ENCODE measurements at regions not wholly inside any gene's neighbourhood (a gene's known extent, or its start where the extent isn't known, plus 50 kb on each side); places are given as distances from the start of the nearest gene placed in this dataset.
"Not testable (repeated sequence)": the region's sequence is repeated elsewhere in the genome, so short reads cannot be mapped to it uniquely, and the experiment has no call there.

DNA sequence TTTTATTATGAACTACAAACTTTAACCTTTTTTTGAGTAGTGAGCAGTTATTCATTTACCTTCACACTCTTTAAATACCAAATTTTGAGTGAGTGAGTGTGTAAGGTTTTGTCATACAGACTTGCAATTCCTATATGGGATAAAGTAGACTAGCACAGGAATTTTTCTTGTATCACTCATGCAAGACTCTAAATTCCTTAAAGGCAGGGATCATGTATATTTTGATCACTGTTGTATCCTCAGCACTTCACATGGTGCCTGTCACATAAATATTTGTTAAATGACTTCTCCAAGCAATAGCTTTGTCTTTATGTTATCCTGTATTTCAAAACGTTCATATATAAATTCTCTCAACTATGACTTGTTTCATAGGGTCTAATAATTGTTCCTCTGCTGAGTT lies 119.1 kb upstream of the NBPF19 start:
- not testable (repeated sequence) for DNase-seq (ENCODE audit: low read depth in 2 of 2)

DNA sequence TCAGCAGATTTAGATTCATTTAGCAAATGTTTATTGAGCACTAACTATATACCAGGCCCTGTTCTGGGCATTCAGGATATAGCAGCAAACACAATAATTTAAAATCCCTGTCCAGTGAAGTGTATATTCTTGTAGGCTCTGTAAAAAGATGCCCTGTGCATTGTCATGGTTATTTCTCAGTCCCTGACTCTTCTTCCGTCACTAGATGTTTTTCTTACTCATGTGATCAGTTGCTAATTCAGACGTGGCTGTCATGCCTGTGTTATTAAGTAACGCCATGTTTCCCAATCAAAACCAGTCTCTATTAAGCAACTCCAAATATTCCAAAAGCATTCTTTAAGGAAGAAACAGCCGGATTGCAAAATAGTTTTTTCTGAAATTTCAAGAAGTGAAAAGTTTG lies 118.7 kb upstream of the NBPF19 start:
- DNase-seq (ENCODE audit: low read depth in 2 of 2) = not testable (repeated sequence)

DNA sequence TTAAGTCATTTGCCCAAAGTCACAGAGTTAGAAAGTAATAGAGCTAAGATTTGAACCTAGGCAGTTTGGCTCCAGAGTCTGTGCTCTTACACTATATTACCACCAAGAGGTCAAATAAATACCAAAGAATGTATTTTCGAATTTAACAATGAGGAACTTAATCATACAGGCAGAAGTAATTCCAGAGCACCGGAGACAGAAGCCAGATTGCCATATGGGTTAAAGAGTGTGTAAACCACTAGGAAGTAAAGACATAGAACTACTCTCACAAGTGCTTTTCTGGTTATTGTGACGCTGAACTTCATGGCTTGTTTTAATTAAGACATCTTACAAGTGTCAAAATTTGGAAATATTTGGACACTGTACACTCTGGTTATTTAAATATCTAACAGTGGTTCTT lies 114.5 kb upstream of the NBPF19 start:
- DNase-seq (ENCODE audit: low read depth in 2 of 2) = not testable (repeated sequence)

DNA sequence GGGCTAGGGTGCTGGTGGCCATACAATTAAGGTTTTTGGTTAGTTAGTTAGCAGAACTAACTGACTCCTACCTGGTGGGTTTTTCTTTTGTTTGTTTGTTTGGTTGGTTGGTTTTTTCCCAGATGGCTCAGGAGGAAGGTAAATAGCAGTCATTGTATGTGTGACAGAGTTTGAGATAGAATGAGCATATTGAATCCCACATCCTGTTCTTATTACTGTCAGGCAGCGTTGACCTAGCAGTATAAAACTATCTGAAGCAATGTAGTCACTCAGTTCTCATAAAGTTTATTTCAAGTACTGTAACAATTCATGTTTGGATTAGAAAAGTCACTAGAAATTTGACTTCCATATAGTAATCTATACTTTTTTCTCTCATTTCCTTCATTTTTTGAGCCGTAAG lies 113.5 kb upstream of the NBPF19 start:
- DNase-seq (ENCODE audit: low read depth in 2 of 2) = not testable (repeated sequence)

DNA sequence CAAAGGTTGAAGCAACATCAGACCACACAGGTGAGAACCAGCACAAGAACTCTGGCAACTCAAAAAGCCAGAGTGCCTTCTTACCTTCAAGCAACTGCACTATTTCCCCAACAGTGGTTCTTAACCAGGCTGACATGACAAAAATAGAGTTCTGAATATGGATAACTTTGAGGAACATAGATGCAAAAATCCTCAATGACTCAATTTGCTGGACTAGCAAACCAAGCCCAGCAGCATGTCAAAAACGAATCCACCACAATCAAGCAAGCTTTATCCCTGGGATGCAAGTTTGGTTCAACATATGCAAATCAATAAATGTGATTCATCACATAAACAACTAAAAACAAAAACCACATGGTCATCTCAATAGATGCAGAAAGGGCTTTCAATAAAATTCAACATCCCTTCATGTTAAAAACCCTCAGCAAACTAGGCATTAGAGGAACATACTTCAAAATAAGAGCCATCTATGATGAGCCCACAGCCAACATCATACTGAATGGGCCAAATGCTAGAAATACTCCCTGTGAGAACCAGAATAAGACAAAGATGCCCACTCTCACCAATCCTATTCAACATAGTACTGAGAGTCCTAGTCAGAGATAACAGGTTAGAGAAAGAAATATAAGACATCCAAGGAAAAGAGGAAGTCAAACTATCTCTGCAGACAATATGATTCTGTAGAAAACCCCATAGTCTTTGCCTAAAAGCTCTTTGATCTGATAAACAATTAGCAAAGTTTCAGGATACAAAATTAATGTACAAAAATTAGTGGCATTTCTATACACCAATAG lies 110.5 kb upstream of the NBPF19 start:
- DNase-seq (ENCODE audit: low read depth in 2 of 2) = not testable (repeated sequence)

DNA sequence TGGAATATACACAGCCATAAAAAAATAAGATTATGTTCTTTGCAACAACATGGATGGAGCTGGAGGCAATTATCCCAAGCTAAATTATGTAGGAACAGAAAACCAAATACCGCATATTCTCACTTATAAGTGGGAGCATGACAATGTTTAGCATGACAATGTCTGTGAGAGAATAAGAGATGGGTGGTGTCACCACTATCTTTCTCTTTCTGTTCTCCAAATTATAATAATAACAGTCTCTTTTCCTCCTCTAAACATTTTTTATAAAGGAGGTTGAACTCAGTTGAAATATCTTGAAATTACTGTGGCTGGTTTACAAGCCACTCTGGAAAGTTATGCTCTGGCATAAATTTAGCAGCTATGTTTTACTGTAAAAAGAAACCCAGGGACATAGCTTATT lies 108.4 kb upstream of the NBPF19 start:
- DNase-seq (ENCODE audit: low read depth in 2 of 2) = not testable (repeated sequence)

DNA sequence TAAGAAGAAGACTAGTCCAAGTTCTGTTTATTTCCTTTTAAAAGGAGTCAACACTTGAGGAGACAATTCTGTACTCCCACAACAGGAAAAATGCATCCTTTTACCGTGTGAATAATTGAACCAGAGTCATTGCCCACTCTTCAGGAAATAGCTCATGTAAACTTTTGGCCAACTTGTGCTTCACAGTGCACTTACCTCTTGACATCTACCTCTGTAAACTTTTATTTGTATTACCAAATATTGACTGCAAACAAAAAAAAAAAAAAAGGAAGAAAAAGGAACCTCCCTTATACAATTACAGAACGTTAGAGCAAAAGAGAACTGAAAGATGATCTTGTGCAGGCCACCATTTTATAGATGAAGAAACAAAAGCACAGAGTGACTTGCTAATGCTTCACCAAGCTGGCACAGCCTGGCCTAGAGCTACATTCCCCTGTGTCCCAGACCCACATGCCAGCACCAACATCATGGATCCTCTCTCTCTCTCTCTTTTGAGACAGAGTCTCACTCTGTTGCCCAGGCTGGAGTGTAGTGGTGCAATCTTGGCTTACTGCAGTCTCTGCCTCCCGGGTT lies 107.3 kb upstream of the NBPF19 start:
- DNase-seq (ENCODE audit: low read depth in 2 of 2) = not testable (repeated sequence)

DNA sequence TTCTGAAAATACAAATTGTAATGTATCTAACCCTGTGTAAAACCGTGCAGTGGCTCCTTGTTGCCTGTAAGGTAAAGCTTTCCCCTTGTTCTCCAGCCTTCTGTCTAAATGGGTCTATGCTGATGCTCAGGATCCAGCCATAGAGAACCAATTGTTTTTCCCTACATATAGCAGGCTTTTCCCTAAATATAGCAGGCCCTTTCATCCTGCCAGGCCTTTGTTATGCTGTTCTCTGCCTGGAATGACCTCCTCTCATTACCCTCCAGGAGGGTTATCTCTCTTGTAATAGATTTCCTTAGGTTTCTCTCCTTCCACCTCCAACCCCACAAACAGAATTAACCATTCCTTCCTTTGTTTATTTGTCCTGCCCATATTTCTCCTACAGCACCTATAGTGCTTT lies 106.5 kb upstream of the NBPF19 start:
- not testable (repeated sequence) for DNase-seq (ENCODE audit: low read depth in 2 of 2)

DNA sequence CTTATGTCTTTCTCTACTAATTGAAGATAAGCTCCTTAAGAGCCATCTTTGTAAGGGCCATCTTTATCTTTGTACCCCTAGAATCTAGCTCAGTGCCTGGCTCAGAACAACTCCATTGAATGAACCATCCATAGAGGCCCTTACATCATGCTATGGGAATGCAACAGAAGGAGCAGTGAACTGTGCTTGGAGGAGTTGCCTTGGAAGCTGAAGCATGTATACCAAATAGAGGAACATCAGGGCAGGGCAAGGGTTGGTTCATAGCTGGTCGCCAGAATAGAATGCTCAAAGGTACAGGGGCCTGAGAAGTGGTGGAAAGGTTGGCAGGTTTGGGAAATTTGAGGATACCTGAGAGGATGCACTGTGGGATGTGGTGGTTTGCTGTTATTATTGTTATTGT lies 105.8 kb upstream of the NBPF19 start:
- DNase-seq (ENCODE audit: low read depth in 2 of 2) = not testable (repeated sequence)

DNA sequence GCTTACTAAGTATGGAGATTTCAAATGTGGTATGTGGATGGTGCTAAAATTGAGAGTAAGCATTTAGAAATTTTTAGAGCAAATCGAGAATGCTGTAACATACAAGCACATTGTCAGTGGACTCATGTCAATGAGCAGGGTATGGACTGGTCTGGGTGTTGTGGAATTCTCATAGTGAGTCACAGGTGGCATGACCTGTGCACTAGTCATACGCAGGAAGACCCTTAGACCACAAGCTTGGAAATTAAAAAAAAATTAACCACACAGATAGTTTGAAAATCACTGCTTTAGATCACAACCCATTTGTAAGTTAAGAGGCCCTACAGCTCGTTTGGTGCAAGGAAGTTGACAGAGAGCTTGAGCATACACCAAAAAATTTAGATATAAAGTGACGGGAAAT lies 102.9 kb upstream of the NBPF19 start:
- DNase-seq (ENCODE audit: low read depth in 2 of 2) = not testable (repeated sequence)

DNA sequence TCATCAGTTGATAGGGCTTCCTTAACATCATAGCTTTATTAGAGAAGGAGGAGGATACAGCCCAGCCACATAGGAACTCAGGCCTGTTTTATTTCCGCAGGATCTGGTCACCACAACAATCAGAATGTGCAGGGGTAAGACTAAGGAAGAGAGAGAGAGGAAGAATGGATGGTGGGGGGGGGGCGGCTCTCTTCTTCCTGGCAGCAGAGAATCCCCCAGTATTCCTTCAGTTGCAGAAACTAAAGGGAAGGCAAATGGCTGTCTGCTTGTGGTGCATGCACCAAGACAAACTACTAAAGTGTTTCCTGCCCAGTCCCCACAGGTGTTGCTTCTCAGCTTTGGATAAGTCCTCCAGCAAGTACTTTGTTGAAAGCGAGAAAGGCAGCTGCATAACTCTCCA lies 96.4 kb upstream of the NBPF19 start:
- DNase-seq (ENCODE audit: low read depth in 2 of 2) = not testable (repeated sequence)

DNA sequence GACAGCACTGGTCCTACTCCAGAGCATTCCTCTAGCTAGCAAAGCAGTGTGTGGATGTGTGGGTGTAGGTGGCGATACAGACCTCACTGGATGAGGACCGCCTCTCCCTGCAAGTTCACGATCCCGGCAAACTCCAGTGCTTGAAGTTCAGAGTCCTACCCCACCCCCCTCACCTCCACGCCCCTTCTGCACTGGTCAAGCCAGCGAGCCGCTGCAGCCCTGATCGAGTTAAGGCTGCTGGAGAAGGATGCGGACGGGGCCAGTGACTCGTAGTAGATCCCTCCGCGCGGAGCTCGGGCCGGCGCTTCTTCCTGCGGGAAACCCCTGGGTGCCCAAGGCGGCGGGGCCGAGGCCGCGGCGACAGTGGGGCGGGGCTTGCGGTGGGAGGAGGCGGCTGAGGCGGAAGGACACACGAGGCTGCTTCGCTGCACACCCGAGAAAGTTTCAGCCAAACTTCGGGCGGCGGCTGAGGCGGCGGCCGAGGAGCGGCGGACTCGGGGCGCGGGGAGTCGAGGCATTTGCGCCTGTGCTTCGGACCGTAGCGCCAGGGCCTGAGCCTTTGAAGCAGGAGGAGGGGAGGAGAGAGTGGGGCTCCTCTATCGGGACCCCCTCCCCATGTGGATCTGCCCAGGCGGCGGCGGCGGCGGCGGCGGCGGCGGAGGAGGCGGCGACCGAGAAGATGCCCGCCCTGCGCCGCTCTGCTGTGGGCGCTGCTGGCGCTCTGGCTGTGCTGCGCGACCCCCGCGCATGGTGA lies 84.5 kb upstream of the NBPF19 start:
- DNase-seq (ENCODE audit: low read depth in 2 of 2) = peak; percentile 30 to 32

DNA sequence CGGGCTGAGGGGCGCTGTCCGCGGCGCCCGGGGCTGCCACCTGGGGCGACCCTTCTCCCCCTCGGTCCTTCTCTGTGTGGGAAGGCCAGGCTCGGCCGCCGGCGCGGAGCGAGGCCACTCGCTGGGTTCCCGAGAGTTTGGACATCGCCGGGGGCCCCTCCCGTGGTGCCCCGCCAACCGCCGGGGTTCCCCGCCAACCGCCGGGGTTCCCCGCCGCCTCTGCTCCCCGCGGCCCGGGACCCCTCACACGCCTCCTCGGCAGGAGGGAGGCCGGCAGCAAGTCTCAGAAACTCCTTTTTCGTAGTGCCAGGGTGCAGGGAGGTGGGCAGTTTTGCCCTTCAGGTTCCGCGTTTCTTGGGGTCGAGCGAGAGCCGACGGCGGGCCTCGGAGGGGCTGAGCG lies 83.9 kb upstream of the NBPF19 start:
- not testable (repeated sequence) for DNase-seq (ENCODE audit: low read depth in 2 of 2)

DNA sequence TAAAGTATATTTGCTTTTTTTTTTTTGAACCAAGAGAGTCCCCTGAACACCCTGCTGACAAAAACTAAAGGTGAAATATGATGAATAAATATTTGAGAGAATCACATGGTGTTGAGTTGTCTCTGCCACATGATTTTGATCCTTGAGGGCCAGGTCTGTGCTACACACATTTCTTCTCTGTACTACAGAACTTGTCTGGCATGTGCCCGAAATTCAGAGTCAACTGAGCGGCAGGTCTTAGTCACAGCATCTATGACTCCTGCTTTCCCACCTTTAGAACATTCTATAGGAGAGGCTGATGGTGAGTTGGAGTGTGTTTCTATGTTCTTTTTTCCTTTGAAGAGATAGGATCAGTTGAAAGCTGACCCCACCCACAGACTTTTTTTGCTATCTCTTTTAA lies 79.0 kb upstream of the NBPF19 start:
- DNase-seq (ENCODE audit: low read depth in 2 of 2) = not testable (repeated sequence)

DNA sequence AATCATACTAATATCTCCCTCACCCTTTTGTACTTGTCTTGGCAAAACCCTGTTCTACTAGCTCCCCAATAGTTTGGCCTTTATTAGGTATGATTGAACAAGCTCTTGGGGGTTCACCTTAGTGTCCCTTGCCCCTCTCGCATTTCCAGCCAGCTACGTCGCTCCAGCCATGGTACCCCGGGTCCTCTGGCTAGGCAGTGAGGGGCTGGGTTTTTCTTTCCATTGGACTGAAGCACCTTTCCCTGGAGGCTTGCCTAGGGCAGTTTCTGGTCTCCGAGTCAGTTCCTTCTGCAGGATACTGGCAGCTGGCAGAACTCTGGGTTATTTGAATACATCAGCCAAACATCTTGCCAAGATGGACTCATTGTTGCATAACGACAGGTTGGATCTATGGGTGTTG lies 76.3 kb upstream of the NBPF19 start:
- not testable (repeated sequence) for DNase-seq (ENCODE audit: low read depth in 2 of 2)

DNA sequence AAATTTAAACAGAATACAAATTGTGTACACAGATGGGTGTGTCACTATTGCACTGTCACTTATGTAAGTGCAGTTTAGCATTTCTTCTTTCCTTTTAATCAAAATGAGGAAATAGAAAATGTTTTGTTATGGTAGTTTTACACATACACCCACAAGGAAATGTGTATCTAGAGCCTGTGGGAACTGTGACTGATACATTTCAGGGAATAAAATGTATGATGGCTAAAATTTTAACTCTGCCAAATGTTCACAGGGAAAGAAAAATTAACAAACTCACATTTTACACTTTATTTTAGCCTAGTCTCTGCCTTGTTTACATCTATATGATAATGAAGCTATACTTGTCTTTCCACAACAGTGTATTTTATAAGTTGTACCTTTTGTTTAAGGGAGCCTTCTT lies 66.4 kb upstream of the NBPF19 start:
- DNase-seq (ENCODE audit: low read depth in 2 of 2) = not testable (repeated sequence)

DNA sequence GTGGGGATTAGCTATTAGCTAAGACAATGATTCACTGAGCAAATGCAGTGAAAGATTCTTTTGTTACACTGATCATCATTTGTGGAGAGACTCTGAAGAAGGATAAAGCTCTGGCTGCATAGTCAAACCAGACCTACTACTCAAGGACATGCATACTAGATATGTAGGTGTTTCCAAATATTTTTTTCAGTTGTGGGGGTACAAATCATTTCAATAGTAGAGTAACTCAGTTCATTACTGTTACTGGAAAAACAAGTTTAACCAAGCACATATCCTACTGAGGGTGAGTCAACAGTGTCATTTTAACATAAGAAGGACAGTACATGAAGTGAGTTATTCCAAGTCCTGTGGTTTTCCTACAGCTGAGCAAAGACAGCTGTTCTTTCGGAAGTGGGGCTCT lies 59.5 kb upstream of the NBPF19 start:
- DNase-seq (ENCODE audit: low read depth in 2 of 2) = not testable (repeated sequence)

DNA sequence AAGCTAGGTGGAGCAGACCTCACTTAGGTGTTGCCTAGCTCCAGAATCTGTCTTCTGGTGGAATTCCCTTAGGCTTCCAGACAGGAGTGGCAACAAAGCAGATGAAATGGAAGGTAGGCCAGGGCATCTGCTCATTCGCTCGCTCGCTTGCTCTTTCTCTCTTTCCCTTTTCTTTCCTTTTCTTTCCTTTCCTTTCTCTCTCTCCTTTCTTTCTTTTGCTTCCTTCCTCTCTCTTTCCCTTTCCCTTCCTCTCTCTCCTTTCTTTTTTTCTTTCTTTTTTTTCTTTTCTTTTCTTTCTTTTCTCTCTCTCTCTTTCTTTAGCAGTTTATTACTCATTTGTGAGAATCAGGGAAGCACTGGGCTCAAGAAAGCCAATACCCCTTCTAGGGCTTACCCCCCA lies 56.1 kb upstream of the NBPF19 start:
- not testable (repeated sequence) for DNase-seq (ENCODE audit: low read depth in 2 of 2)

DNA sequence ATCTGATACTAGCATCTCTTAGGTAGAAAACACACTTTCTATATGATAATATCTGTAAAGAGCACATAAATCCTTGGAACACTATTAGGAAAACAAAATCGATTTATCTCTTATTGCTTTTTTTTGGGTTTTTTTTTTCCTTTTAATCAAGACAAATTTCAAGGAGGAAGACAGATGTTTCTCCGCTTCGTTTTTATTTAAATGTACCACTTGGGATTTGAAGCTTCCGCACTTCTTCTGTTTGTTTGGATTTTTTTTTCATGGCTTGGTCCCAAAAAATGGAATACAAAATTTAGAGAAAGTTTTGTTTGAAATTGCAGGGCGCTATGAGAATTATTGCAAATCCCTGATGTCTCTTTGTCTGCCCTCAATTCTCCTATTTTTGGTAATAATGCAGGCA lies 51.7 kb upstream of the NBPF19 start:
- DNase-seq (ENCODE audit: low read depth in 2 of 2) = not testable (repeated sequence)
